Stimulated activated CD8-positive, alpha-beta memory T cell treated with anti-CD3 and anti-CD28 coated beads, Interleukin-7, amount 100 ng/mL, for 4 hours (primary cell): ENCODE measurements at regions not wholly inside any gene's neighbourhood (a gene's known extent, or its start where the extent isn't known, plus 50 kb on each side); places are given as distances from the start of the nearest gene placed in this dataset.

Experiments
- DNase-seq, 2 donors: peaks; one replicate each; pipeline ENCODE4 v3.0.0-alpha.2; 2020; ENCODE audit warnings: low read depth in 2 of 2

DNA sequence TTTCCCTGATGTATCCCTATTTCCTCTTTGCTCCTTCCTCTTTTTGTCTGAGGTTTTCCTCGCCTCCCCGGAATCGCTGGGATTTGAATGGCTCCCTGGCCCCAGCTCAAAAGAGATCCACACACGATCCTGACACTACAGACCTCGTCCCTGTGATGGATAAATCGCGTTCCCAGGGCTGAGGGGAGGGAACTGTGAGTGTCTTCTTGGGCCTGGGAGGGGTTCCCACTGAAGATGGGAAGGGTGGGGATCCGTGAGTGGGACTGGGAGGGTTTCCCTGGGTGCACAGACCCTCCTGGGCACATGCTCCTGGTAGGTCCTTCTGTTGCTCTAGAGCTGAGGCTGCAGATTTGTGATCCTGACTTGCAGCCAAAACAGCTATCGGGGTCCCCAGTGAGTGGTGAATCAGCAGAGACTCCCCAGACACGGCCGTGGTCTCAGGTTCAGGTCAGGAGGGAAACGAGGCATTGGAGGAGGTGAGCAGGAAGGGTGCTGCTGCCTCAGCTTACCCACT is 591.0 kb downstream of the PTPRU start:
- DNase-seq, result no peak

DNA sequence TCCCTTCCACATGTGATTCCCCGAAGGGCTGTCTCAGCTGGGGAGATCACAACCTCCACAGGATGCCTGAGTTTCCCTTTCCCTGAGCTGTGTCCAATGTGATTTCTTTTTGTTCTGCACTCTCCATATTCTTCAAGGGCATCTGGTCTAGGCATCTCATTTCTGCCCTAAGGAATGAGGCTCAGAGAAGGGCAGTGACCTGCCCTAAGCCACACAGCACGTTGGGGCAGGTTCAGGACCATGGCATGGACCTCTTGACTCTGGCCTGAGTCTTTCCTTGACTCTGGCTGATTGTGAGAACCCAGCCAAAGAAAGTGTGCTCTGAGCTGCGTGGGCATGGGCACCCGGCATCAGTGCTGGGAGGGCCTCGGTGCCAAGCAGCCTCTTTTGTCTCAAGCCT is 590.3 kb downstream of the PTPRU start:
- no peak for DNase-seq

DNA sequence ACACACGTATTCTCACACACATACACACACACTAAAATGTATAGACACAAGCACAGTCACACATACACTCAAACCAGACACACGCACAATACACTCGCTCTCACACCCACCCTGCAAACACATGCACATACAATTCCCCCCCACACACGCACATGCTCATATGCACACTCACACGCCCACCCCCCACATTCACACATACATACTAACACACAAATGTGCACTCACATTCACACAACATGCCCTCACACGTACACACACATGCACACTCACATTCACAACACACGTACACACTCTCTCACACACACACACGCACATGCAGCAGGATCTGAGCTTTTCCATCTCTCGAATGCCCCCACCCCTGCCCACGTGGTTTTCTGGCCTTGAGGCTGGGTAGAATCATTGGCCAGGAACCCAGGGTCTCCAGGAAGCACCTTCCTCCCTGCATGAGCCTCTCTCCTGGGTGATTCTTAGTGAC is 589.7 kb downstream of the PTPRU start:
- no peak for DNase-seq

DNA sequence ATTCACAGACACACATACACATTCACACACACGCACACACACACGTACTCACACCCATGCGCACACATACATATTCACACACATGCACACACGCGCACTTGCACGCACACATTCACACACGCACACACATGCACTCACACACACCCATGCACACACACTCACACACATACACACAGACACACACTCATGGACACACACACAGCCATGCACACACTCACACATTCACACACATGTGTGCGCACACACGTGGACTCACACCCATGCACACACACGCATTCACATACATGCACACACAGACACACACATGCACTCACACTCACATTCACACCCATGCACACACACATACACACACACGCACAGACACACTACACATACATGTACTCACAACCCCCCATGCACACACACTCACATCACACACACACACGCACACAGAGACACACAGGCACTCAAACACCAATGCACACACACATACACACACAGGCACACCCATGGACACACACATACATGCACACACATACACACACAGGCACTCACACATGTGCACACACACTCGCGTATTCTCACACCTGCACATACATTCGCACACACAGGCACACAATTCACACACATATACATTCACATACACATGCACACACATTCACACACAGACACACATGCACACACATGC is 589.1 kb downstream of the PTPRU start:
- DNase-seq, result no peak

DNA sequence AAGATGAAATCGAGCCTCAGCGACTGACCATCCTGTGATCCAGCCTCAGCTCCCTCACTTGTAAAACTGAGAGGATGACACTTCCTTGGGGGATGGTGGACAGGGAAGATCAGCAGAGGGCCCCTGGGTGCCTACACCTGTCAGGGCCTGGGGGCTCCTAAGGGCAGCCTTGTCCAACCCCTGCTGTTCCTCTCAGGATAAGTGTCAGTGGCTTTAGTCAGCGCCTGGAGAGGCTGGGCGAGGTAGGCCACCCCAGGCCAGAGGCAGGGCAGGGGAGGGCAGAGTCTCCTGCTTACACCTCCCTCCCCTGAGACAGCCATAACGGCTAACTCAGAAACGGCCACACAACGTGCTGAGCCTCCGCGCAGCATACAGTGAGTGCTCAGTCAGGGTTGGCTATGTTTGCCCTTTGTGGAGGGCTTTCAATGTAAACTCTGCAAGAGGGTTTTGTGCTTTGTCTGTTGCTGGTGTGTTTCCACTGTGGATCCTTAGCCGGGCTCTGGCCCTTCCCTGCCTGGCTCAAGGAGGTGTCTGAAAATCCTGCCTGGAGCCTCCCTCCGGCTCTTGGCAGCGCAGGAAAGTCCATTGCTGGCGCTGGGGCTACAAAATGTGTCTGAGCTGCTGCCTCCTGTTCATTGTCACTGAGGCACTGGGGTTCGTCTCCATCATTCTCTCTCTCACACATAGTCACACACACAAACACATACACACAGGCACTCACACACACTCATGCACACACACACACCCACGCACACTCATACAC is 588.4 kb downstream of the PTPRU start:
- no peak for DNase-seq

DNA sequence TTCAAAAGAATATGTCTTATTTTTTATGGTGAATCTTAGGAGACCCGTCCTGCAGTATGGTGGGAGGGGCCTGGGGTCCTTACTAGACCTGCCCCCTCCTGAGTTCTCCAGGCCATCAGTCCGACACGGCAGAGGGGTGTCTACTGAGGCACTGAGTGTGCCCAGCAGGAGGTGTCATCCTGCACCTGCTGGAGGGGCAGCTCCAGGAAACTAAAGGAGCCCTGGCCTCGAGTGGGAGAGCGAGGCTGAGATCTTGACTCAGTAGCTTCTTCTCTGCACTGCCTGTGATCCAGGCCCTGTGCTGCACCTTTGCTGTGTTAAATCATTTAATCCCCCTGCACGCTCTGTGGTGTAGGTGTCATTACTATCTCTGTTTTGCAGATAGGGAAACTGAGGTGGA is 587.7 kb downstream of the PTPRU start:
- no peak for DNase-seq

DNA sequence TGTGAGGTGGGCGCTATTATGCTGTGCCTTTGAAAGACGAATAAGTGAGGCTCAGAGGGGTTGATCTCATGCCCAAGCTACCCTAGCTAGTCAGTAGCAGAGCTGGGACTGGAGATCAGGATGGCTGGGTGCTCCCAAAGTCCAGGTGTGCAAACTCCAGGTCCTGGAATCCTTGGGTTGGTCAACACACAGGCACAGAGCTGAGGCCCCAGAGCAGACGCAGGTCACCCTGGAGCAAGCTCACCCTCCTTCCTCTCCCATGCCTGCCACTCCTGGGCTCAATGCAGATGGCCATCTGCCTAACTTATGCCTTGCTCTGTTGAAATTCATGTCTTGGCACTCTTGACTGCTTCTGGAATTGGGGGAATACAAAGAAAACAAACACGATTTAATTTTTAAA is 587.2 kb downstream of the PTPRU start:
- DNase-seq, result no peak

DNA sequence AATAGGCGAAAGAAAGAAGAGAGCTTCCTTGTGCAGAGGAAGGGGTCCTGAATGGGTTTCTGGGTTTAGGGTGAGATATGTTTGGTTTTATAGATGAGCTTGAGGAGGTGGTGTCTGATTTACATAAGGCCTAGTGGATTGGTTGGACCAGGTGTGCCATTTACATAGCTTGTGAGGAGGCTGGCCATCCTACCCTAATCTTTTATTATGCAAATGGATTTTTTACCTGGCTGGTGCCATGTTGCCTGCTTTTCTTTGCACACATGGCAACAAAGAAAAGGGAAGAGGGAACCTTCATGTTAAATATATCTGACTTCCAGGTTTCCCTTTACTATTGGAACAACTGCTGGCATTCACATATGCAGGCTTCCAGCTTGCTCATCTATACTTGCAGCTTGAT is 585.3 kb downstream of the PTPRU start:
- no peak for DNase-seq

DNA sequence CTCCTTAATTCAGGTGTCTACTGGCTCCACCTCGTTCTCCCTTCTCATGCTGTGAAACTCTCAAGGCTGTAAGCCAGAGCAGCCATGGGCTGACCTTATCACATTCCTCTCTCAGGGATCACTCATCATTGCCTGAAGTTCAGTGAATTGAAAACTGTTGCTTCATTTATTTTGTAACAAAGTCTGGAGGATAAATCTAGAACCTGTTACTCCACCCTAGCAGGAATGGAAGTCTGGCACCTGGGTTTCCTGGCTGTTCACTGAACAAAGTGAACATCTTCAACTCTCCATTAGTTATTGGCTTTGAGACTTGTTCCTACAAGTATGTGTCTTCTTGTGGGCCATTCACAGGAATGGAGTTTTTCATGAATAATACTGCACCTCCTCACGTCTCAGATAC is 584.1 kb downstream of the PTPRU start:
- no peak for DNase-seq

DNA sequence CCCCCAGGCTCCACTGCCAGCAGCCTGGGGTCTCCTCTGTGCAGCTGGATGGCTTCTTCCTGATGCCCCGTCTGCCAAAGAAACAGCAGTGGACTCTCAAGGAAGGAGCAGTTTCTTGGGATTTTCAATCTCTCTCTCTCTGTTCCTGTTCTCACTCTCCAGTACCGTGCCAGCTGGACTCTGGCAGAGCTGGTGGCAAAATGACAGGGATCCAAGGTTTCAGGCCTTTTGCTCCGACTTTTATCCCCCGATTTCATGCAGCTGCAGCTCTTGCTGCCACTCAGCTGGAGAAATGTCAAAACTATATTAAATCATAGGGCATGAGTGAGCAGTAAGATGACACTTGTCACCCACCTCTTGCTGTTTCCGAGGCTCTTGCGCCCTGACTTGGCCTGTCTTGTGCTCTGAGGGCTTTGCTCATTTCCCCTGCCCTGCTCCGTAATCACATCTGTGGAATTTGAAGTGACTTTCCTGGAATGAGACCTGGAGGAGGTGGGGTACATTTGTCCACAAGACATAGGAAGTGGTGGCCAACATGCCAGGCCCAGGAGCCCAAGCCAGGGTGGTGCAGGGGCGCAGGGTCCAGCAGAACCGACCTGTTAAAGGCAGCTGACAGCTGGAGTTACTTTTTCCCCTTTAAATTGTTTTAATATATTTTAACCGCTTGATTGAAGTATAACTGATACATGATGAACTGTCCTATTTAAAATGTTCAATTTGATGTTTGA is 576.2 kb downstream of the PTPRU start:
- DNase-seq, result no peak

DNA sequence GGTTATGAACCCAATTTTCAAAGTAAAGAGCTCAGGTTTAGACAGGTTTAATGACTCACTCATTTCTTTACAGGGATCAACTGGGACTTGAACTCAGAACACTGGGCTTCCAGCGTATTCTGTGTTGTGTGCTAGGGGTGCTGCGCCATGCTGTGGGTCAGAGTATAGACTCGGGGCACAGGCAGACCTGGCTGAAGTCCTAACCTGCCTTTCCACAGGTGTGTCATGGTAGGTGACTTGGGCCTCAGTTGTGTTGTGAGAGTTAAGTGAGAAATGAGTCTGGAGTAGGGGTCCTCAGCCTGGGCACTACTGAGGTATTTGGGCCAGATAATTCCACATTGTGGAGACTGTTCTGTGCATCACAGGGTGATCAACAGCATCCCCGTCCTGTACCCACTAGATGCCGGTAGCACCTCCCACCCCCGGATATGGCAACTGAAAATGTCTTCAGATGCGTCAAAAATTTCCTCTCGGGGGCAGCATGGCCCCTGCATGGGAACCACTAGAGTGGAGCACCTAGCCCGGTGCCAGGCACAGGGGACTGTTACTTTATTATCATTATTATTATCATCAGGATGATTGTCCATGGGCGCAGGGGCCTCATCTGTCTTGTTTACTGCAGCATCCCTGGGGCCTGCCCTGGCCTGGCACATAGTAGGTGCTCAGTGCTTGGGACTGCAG is 575.5 kb downstream of the PTPRU start:
- DNase-seq, result no peak

DNA sequence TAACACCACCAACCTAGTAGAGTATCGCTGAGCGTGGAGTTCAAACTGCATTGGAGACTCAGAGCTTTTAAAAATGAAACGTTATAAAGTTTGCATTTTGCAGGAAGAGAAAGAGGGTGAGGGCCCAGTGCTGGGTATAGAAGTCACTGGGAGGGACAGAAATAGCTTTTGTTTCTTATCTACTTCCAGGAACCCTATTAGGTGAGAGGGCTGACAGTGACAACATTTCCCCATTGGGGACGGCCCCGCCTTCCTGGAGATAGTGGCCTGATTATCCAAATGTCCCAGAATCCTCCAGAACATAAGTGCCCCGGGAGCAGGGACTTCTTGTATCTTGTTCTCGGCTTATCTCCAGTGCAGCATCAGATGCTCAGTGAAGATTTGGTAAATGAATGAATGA is 574.9 kb downstream of the PTPRU start:
- DNase-seq, result no peak

DNA sequence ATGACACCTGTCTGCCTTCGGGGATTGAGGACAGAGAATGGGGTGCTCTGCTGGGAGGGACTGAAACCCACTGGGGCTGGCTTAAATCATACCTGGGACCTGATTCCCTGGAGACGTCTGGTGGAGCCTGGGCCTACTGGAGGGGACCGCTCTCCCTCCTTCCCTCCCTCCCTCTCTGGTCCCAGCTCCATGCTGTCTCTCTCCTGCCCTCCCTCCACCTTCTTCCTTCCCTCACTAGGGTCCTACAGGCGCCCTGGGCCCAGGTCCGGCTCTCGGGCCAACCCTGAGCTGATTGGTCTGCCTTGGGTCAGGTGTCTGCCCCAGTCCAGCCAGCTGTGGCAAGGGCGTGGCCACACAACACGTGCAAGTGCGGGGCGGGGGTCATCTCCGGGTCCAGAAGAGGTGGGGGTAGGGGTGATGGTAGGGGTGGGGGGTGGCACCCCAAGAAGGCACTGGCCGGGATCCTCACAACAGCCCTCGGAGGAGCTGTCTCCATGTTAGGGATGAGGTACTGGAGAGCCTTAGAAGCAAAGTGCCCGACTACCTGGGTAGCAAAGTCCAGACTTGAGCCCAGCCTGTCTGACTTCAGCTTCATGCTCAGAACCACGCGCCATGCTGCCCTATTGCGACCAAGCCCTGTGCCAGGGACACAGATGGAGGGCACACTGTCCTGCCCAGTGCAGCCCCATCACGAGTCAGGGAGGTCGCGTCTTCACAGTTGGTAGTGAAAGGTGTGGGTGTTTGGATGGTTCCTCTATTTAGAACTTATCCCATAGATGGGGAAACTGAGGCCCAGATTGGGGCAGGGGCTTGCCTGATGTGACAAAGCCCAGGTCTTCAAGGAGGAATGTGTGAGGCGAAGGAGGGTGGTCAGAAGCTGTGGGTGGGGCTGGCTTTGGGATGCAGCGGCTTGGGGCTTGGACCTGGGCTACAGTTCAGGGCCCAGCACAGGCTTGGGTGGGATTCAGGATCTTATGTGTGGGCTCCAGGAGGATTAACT is 574.1 kb downstream of the PTPRU start:
- DNase-seq, result no peak

DNA sequence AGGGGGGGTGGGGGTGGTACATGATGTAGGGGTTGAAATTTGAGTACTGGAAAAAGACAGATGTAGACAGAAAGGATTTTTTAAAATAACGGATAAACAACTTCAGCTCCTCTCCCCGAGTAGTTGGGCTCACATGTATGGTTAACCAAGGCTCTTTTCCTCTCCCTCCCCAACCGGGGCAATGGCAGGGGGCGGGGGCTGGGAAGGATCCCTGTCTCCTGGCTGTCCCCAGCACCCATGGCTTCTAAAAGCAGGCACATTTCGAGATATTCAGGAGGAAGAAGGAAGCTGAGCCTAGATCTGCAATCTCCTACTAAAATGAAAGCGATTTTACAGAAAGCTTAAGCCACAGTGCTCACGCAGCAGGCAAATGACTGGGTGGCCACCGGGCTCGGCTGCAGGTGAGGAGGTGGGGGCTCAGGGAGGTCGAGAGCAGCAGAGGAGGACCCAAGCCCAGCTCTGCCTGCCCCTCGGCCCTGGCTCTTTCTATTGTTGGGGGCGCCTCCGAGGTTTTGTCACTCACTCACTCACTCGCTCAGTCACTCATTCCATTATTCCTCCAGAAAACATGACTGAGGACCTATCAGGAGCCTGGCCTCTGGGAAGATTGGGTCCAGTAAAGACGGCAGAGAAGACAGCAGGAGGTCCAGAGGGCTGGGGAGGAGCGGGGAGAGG is 573.3 kb downstream of the PTPRU start:
- DNase-seq, result no peak

DNA sequence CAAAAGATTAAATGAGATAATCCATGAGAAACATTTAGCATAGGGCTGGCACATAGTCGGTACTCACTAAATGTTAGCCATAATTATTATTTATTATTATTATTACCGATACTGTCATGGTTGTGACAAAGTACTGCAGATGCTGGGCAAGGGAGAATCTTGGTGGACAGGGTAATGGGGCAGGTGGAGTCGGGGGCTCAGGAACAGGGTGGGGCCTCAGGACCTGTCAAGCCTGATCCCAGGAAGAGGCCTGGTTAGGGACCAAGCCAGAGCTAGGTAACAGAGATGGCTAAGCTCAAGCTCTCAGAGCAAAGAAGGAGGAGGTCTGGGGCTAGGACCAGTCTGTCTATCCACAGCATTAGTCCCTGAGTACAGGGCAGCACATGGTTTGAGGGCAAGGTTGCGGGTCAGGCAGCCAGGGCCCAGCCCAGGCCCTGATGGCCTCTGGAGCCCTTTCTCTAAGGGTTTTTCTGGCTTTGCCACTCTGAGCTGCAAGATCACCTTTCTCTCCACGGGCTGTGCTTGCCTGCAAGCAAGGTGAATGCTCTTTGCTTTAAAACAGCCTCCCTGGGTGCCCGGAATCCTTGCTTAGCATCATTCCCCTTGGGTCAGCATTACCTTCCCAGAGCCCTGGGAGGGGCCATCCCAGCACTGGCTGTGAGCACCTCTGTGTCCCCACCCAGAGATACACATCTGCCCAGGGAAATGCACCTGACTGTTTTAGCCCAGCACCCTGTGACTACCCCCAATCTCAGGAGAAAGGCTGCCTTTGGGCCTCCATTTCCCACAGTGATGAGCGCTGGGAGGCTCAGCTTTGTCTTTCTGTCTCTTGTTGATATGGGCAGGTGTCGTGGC is 572.0 kb downstream of the PTPRU start:
- no peak for DNase-seq

DNA sequence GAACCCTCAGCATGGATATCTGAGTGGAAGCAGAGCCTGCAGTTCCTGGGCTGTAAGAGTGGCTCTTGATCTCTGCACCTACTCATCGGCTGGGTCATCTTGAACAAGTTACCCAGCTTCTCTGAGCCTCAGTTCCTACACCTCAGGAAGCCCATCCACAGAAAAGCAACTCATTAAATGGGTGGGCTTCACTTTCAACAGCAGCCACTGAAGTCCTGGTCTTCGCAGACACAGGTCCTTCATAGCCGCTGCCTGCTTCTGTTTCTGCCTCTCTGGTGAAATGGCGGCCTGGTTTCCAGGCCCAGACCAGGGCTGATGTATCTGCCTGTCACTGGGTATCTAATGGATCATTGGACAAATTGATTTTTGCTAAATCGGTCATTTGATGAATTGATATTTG is 571.4 kb downstream of the PTPRU start:
- no peak for DNase-seq

DNA sequence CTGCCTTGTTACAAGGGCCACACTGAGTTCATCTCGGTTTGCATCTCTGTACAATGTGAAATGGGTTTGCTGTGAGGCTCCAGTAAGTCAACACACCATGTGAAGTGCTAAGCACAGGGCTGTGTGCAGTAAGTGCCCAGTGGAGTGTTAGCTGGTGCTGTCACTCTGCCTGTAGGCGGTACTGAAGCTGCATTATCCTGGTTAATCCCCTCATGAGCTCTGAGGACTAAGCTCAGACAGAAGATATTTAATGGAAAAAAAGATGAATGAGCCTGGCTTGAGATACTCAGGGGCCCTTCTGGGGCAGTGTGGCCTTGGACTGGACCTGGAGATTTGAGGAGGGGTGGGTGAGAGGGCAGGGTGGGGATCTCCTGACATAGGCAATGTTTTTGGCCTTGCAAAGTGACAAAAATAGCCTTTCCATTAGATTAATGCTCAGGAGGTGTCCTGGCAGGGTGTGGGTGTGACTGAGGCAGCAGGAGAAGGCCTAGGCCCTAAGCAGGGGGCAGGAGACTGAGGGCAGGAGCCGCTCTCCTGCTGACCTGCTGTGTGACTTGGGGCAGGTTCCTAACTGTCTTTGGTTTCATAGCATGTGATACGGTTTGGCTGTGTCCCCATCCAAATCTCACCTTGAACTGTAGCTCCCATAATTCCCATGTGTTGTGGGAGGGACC is 570.5 kb downstream of the PTPRU start:
- no peak for DNase-seq

DNA sequence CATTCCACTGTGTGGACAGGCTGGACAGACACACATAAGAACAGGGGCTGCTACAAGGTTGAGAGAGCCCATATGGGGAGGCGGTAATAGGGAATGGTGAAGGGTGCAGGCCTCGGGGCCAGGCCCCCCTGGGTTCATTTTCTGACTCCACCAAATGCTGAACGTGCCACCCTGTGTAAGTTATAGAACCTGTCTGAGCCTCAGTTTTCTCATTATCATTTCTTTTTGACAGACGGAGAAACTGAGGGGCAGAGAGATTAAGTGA is 569.5 kb downstream of the PTPRU start:
- no peak for DNase-seq
